ENCODE measurements at regions not wholly inside any gene's neighbourhood (a gene's known extent, or its start where the extent isn't known, plus 50 kb on each side); places are given as distances from the start of the nearest gene placed in this dataset.
"Not testable (repeated sequence)": the region's sequence is repeated elsewhere in the genome, so short reads cannot be mapped to it uniquely, and the experiment has no call there.

- TF ChIP-seq, protein P1, sequence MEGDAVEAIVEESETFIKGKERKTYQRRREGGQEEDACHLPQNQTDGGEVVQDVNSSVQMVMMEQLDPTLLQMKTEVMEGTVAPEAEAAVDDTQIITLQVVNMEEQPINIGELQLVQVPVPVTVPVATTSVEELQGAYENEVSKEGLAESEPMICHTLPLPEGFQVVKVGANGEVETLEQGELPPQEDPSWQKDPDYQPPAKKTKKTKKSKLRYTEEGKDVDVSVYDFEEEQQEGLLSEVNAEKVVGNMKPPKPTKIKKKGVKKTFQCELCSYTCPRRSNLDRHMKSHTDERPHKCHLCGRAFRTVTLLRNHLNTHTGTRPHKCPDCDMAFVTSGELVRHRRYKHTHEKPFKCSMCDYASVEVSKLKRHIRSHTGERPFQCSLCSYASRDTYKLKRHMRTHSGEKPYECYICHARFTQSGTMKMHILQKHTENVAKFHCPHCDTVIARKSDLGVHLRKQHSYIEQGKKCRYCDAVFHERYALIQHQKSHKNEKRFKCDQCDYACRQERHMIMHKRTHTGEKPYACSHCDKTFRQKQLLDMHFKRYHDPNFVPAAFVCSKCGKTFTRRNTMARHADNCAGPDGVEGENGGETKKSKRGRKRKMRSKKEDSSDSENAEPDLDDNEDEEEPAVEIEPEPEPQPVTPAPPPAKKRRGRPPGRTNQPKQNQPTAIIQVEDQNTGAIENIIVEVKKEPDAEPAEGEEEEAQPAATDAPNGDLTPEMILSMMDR (IDR thresholded peaks at IDR 0.05; ENCODE audit: low read depth, low read length, missing input control), result not testable (repeated sequence)
- TF ChIP-seq YY1 (IDR thresholded peaks at IDR 0.05); TAF1 (conservative IDR thresholded peaks at IDR 0.05); EGR1 (IDR thresholded peaks at IDR 0.05; ENCODE audit: low read depth in 2 of 2); MAX (IDR thresholded peaks at IDR 0.05); ATF3 (IDR thresholded peaks at IDR 0.05); RAD21 (IDR thresholded peaks at IDR 0.05); SP1 (IDR thresholded peaks at IDR 0.05); FOXA1 (IDR thresholded peaks at IDR 0.05); HNF4A (conservative IDR thresholded peaks at IDR 0.05); JUND (IDR thresholded peaks at IDR 0.05): not testable (repeated sequence)
- TF ChIP-seq, protein P2, sequence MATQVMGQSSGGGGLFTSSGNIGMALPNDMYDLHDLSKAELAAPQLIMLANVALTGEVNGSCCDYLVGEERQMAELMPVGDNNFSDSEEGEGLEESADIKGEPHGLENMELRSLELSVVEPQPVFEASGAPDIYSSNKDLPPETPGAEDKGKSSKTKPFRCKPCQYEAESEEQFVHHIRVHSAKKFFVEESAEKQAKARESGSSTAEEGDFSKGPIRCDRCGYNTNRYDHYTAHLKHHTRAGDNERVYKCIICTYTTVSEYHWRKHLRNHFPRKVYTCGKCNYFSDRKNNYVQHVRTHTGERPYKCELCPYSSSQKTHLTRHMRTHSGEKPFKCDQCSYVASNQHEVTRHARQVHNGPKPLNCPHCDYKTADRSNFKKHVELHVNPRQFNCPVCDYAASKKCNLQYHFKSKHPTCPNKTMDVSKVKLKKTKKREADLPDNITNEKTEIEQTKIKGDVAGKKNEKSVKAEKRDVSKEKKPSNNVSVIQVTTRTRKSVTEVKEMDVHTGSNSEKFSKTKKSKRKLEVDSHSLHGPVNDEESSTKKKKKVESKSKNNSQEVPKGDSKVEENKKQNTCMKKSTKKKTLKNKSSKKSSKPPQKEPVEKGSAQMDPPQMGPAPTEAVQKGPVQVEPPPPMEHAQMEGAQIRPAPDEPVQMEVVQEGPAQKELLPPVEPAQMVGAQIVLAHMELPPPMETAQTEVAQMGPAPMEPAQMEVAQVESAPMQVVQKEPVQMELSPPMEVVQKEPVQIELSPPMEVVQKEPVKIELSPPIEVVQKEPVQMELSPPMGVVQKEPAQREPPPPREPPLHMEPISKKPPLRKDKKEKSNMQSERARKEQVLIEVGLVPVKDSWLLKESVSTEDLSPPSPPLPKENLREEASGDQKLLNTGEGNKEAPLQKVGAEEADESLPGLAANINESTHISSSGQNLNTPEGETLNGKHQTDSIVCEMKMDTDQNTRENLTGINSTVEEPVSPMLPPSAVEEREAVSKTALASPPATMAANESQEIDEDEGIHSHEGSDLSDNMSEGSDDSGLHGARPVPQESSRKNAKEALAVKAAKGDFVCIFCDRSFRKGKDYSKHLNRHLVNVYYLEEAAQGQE (IDR thresholded peaks at IDR 0.05), result not testable (repeated sequence)
- TF ChIP-seq, protein P3, sequence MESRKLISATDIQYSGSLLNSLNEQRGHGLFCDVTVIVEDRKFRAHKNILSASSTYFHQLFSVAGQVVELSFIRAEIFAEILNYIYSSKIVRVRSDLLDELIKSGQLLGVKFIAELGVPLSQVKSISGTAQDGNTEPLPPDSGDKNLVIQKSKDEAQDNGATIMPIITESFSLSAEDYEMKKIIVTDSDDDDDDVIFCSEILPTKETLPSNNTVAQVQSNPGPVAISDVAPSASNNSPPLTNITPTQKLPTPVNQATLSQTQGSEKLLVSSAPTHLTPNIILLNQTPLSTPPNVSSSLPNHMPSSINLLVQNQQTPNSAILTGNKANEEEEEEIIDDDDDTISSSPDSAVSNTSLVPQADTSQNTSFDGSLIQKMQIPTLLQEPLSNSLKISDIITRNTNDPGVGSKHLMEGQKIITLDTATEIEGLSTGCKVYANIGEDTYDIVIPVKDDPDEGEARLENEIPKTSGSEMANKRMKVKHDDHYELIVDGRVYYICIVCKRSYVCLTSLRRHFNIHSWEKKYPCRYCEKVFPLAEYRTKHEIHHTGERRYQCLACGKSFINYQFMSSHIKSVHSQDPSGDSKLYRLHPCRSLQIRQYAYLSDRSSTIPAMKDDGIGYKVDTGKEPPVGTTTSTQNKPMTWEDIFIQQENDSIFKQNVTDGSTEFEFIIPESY (IDR thresholded peaks at IDR 0.05), result not testable (repeated sequence)
Measured at GRCh38 chr1:177634151-177634550, 335.7 kb downstream of the SEC16B start.
